ENCODE measurements at regions not wholly inside any gene's neighbourhood (a gene's known extent, or its start where the extent isn't known, plus 50 kb on each side); places are given as distances from the start of the nearest gene placed in this dataset.

DNA sequence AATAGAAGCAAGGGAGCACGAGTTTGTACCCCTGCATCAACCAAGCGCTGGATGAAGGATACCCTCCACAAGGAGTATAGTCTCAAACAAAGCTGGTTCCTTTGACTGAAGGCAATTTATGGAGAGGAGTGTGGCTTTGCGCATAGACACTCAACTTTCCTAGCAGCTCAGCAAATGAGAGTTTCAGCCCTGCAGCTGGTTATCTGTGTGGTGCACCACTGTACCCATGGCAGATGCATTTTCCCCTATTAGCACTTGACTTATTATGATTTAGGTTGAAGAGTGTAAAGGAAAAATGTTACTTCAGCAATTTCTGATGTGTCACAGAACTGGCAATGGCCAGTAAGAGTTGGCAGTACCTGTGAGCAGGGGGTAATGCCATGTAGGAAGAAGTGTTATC is 440.1 kb upstream of the LINC00305 start:
- no peaks in the 10 kb centered on the region for H3K79me2 ChIP-seq (replicated peaks; ENCODE audit: insufficient read depth, low read length)
- H3K4me2 ChIP-seq (ENCODE audit: low read length), result no peak overlapping the region
- no peak for TF ChIP-seq RAD21 (conservative IDR thresholded peaks at IDR 0.05)
- TF ChIP-seq, protein P1, sequence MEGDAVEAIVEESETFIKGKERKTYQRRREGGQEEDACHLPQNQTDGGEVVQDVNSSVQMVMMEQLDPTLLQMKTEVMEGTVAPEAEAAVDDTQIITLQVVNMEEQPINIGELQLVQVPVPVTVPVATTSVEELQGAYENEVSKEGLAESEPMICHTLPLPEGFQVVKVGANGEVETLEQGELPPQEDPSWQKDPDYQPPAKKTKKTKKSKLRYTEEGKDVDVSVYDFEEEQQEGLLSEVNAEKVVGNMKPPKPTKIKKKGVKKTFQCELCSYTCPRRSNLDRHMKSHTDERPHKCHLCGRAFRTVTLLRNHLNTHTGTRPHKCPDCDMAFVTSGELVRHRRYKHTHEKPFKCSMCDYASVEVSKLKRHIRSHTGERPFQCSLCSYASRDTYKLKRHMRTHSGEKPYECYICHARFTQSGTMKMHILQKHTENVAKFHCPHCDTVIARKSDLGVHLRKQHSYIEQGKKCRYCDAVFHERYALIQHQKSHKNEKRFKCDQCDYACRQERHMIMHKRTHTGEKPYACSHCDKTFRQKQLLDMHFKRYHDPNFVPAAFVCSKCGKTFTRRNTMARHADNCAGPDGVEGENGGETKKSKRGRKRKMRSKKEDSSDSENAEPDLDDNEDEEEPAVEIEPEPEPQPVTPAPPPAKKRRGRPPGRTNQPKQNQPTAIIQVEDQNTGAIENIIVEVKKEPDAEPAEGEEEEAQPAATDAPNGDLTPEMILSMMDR (IDR thresholded peaks at IDR 0.05; ENCODE audit: poor library complexity, severe bottlenecking), result no peak
- no peak for TF ChIP-seq MXI1 (conservative IDR thresholded peaks at IDR 0.05; ENCODE audit: poor library complexity, severe bottlenecking)
- TF ChIP-seq EP300 (conservative IDR thresholded peaks at IDR 0.05; ENCODE audit: poor library complexity, severe bottlenecking), result no peak
- no peak for TF ChIP-seq EZH2 (IDR thresholded peaks at IDR 0.05; ENCODE audit: borderline replicate concordance, insufficient read depth, low read length, poor library complexity, severe bottlenecking)
- TF ChIP-seq REST (IDR thresholded peaks at IDR 0.05; ENCODE audit: borderline replicate concordance), result no peak
- no peak for TF ChIP-seq TAF1 (IDR thresholded peaks at IDR 0.05; ENCODE audit: low read depth)
- no peak for TF ChIP-seq POLR2AphosphoS5 (IDR thresholded peaks at IDR 0.05)
- TF ChIP-seq SMC3 (conservative IDR thresholded peaks at IDR 0.05; ENCODE audit: poor library complexity), result no peak
- H3K9me2 ChIP-seq (ENCODE audit: insufficient read depth, low read length), result no peaks in the 10 kb centered on the region
- H3K9me3 ChIP-seq (ENCODE audit: low read length), result no peaks in the 10 kb centered on the region
- H2AFZ ChIP-seq (ENCODE audit: low read depth, low read length), result no peak overlapping the region
- H3K27me3 ChIP-seq (ENCODE audit: insufficient read depth, low read depth, low read length), result no peaks in the 10 kb centered on the region
- H3F3A ChIP-seq (ENCODE audit: insufficient read depth, low read length, poor library complexity, severe bottlenecking), result no peaks in the 10 kb centered on the region
- H4K20me1 ChIP-seq (ENCODE audit: insufficient read depth), result no peaks in the 10 kb centered on the region
- no peak overlapping the region for H3K27ac ChIP-seq (ENCODE audit: low read length)
- no peak overlapping the region for H3K9ac ChIP-seq (ENCODE audit: low read length)
- H3K36me3 ChIP-seq (ENCODE audit: insufficient read depth, low read length), result no peaks in the 10 kb centered on the region
- no peak overlapping the region for H3K4me3 ChIP-seq (ENCODE audit: low read length)

DNA sequence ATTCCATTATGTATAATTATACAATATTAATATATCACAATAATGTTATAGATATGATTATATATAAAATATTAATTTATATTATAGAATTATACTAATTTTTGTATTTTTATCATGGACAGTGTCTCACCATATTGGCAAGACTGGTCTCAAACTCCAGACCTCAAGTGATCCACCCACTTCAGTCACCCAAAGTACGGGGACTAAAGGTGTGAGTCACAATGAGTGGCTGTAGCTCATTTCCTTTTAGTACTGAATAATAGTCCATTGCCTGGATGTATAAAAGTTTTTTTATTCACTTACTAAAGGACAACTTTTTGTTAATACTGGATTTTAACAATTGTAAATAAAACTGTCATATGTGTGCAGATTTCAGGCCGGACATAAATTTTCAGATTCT is 417.6 kb upstream of the LINC00305 start:
- Histone ChIP-seq H3K4me2 (ENCODE audit: low read length) (no peak overlapping the region), H3K9me3 (ENCODE audit: low read length) (peaks cover 5% of the 10 kb centered on the region), H3K27ac (ENCODE audit: low read length) (no peak overlapping the region), H4K20me1 (ENCODE audit: insufficient read depth) (no peaks in the 10 kb centered on the region), H2AFZ (ENCODE audit: low read depth, low read length) (no peak overlapping the region), H3K27me3 (ENCODE audit: insufficient read depth, low read depth, low read length) (no peaks in the 10 kb centered on the region), H3K36me3 (ENCODE audit: insufficient read depth, low read length) (no peaks in the 10 kb centered on the region), H3K9ac (ENCODE audit: low read length) (no peak overlapping the region), H3K79me2 (replicated peaks; ENCODE audit: insufficient read depth, low read length) (no peaks in the 10 kb centered on the region), H3F3A (ENCODE audit: insufficient read depth, low read length, poor library complexity, severe bottlenecking) (no peaks in the 10 kb centered on the region), H3K4me3 (ENCODE audit: low read length) (no peak overlapping the region), H3K9me2 (ENCODE audit: insufficient read depth, low read length) (no peaks in the 10 kb centered on the region)
- no peak for TF ChIP-seq MXI1 (conservative IDR thresholded peaks at IDR 0.05; ENCODE audit: poor library complexity, severe bottlenecking)
- TF ChIP-seq EZH2 (IDR thresholded peaks at IDR 0.05; ENCODE audit: borderline replicate concordance, insufficient read depth, low read length, poor library complexity, severe bottlenecking), result no peak
- TF ChIP-seq RAD21 (conservative IDR thresholded peaks at IDR 0.05), result no peak
- TF ChIP-seq, protein P1 (IDR thresholded peaks at IDR 0.05; ENCODE audit: poor library complexity, severe bottlenecking), result no peak
- no peak for TF ChIP-seq REST (IDR thresholded peaks at IDR 0.05; ENCODE audit: borderline replicate concordance)

Data from neural cell (in vitro differentiated cells).